Muscle of leg (tissue), 3 donors: ENCODE measurements at regions not wholly inside any gene's neighbourhood (a gene's known extent, or its start where the extent isn't known, plus 50 kb on each side); places are given as distances from the start of the nearest gene placed in this dataset.
A peak's percentile ranks its signal among the peaks of the same experiment; 100 is the strongest.
"Not testable (repeated sequence)": the region's sequence is repeated elsewhere in the genome, so short reads cannot be mapped to it uniquely, and the experiment has no call there.

ENCODE experiments used
- DNase-seq: peaks from one replicate; pipeline ENCODE4 v3.0.0; 2013
- H3K27ac ChIP-seq: one replicate; pipeline ENCODE4 v1.5.1; 2013; ENCODE audit warnings: mild to moderate bottlenecking, low read length, control low read depth
- H3K27me3 ChIP-seq: one replicate; pipeline ENCODE4 v1.6.1; 2013; ENCODE audit warnings: low read length; ENCODE audit not compliant: control insufficient read depth, insufficient read depth
- H3K36me3 ChIP-seq: one replicate; pipeline ENCODE4 v1.6.1; 2013; ENCODE audit warnings: low read length; ENCODE audit not compliant: control insufficient read depth, insufficient read depth
- H3K4me1 ChIP-seq: one replicate; pipeline ENCODE4 v1.6.1; 2013; ENCODE audit warnings: low read length; ENCODE audit not compliant: control insufficient read depth, insufficient read depth
- H3K4me3 ChIP-seq: one replicate; pipeline ENCODE4 v1.5.1; 2013; ENCODE audit warnings: low read length, control low read depth
- H3K9me3 ChIP-seq: replicated peaks from 2 replicates; pipeline ENCODE4 v1.6.1; 2013; ENCODE audit warnings: low read depth, low read length; ENCODE audit not compliant: control insufficient read depth
- WGBS: methylation state at CpG from one replicate; pipeline ENCODE4 v1.1.5; 2013; ENCODE audit warnings: missing lambda C conversion rate; ENCODE audit not compliant: insufficient coverage; 5-methylcytosine and 5-hydroxymethylcytosine counted together

DNA sequence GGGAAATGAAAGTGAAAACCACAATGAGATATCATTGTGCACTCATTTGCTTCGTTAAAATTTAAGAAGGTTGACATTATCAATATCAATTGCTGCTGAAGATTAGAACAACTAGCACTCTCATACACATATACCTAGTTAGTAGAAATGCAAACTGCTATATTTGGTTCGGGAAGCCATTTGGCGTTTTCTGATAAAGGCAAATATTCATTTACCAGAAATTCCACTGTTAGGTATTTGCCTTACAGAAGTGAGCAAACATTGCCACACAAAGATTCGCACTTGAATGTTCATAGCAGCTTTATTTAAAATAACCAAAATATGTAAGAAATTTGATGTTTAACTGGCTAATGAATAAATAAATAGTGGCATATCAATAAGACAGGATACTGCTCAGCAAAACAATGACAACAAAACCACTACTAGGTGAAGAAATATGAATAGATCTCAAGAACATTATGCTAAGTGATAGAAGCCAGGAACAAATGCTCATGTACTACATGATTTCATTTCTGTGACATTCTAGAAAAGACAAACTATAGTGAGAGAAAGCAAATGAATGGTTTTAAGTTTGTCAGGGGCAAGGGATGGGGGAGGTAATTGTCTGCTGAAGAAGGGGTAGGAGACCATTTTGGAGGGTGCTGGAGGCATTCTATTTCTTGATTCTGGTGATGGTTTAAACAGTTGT is 387.8 kb downstream of the PTH2R start:
- WGBS = no CpG with 5 or more reads among the region's 4 CpGs
- no peaks in the 10 kb centered on the region for H3K4me1 ChIP-seq
- no peaks in the 10 kb centered on the region for H3K36me3 ChIP-seq
- H3K27ac ChIP-seq = no peak overlapping the region
- no peaks in the 10 kb centered on the region for H3K27me3 ChIP-seq
- no peak overlapping the region for H3K4me3 ChIP-seq
- no peak for DNase-seq
- no peaks in the 10 kb centered on the region for H3K9me3 ChIP-seq

DNA sequence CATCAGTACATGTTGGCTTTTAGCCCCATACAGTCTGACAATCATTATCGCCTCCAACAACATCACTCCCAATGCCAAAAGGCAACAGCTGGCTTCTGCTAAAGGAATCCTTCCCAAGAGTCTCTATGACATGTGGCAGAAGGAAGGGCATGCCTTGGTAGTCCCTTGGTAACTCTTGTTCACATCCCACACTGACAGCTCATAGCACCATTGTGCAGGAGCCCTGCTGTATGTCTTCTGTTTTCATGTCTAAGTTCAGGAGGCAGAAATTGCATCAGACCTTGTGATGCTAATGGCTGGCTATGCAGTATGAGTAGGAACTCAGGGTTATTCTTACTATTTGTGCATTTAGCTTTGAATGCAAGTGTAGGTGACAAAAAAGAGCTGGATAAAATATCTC is 392.1 kb downstream of the PTH2R start:
- DNase-seq = no peak
- Histone ChIP-seq H3K4me1 (no peaks in the 10 kb centered on the region), H3K27ac (no peak overlapping the region), H3K9me3 (no peaks in the 10 kb centered on the region), H3K27me3 (no peaks in the 10 kb centered on the region), H3K36me3 (no peaks in the 10 kb centered on the region), H3K4me3 (no peak overlapping the region)
- no CpG with 5 or more reads among the region's 1 CpG for WGBS

DNA sequence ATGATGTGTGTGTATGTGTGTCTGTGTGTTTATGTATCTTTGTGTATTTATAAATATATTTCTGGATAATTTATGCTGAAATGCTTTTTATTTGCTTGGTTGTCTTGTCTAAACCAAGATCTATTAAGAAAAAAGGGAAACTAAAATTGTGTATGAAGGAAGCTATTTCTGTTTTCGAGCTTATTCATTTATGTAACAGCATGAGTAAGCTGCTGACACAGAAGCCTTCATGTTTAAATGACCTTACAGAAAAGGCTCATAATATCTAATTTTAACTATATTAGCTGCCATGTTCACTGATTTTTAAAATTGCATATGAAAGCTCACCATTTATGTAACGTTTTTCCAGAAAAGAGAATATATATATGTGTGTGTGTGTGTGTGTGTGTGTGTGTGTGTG is 392.8 kb downstream of the PTH2R start:
- Histone ChIP-seq H3K4me3 (no peak overlapping the region), H3K27ac (no peak overlapping the region), H3K9me3 (no peaks in the 10 kb centered on the region), H3K4me1 (no peaks in the 10 kb centered on the region), H3K27me3 (no peaks in the 10 kb centered on the region), H3K36me3 (no peaks in the 10 kb centered on the region)
- WGBS = no CpG with 5 or more reads among the region's 2 CpGs
- no peak for DNase-seq

DNA sequence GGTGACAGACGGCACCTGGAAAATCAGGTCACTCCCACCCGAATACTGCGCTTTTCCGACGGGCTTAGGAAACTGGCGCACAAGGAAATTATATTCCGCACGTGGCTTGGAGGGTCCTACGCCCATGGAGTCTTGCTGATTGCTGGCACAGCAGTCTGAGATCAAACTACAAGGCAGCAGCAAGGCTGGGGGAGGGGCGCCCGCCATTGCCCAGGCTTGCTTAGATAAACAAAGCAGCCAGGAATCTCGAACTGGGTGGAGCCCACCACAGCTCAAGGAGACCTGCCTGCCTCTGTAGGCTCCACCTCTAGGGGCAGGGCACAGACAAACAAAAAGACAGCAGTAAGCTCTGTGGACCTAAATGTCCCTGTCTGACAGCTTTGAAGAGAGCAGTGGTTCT is 394.3 kb downstream of the PTH2R start:
- H3K27ac ChIP-seq, H3K4me1 ChIP-seq, H3K36me3 ChIP-seq, DNase-seq, H3K27me3 ChIP-seq, H3K9me3 ChIP-seq, H3K4me3 ChIP-seq: not testable (repeated sequence)
- 89% methylated on average over 12 of the region's 12 CpGs for WGBS

DNA sequence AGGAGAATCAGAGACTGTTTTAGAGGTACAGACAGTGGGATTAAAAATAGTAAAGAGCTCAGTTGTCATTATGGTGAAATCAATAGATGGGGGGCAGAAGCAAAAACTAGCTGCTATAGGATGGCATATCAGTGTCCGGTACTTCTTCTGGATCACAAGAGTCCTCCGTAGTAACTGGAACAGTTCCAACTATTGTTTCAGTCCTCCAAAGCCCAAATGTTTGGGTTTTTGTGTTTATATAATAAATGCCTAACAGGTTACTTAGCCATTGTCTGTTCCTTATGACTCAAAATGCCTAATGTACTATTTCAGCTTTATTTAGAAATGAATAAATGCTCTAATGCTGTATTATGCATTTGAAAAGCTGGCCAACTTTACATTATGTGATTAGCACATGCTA is 401.2 kb downstream of the PTH2R start:
- H3K27me3 ChIP-seq = no peaks in the 10 kb centered on the region
- H3K4me1 ChIP-seq = no peaks in the 10 kb centered on the region
- no CpG with 5 or more reads among the region's 2 CpGs for WGBS
- H3K36me3 ChIP-seq = no peaks in the 10 kb centered on the region
- no peak for DNase-seq
- no peak overlapping the region for H3K27ac ChIP-seq
- no peaks in the 10 kb centered on the region for H3K9me3 ChIP-seq
- no peak overlapping the region for H3K4me3 ChIP-seq

DNA sequence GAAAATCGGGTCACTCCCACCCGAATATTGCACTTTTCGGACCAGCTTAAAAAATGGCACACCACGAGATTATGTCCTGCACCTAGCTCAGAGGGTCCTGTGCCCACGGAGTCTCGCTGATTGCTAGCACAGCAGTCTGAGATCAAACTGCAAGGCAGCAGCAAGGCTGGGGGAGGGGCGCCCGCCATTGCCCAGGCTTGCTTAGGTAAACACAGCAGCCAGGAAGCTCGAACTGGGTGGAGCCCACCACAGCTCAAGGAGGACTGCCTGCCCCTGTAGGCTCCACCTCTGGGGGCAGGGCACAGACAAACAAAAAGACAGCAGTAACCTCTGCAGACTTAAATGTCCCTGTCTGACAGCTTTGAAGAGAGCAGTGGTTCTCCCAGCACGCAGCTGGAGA is 405.3 kb downstream of the PTH2R start:
- not testable (repeated sequence) for H3K9me3 ChIP-seq, DNase-seq
- WGBS = 80% methylated on average over 6 of the region's 10 CpGs

DNA sequence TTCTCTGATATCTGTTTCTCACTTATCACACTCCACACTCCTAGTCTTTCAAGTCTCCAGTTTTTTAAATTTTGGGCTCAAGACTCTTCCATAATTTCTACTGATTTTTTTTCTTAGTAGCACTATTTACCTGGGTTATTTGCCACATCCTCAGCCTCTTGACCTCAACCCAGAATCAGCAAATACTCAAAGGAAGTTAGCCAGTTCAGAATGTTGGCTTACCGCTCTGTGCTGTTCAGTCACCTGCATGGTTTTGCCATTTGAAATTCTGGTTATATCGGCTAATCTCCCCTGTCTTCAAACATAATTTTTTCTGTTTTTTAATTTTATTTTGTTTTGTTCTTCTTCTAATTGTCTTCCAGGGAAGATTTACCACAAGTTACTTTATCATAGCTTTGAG is 412.6 kb downstream of the PTH2R start:
- no peak overlapping the region for H3K4me3 ChIP-seq
- no peaks in the 10 kb centered on the region for H3K36me3 ChIP-seq
- H3K27me3 ChIP-seq = no peaks in the 10 kb centered on the region
- WGBS = 100% methylated on average over 1 of the region's 2 CpGs
- H3K27ac ChIP-seq = no peak overlapping the region
- no peaks in the 10 kb centered on the region for H3K9me3 ChIP-seq
- no peaks in the 10 kb centered on the region for H3K4me1 ChIP-seq
- DNase-seq = no peak

More for the DNA sequence above, 405.3 kb downstream of the PTH2R start:
- not testable (repeated sequence) for H3K36me3 ChIP-seq, H3K4me1 ChIP-seq, H3K27ac ChIP-seq, H3K27me3 ChIP-seq, H3K4me3 ChIP-seq

DNA sequence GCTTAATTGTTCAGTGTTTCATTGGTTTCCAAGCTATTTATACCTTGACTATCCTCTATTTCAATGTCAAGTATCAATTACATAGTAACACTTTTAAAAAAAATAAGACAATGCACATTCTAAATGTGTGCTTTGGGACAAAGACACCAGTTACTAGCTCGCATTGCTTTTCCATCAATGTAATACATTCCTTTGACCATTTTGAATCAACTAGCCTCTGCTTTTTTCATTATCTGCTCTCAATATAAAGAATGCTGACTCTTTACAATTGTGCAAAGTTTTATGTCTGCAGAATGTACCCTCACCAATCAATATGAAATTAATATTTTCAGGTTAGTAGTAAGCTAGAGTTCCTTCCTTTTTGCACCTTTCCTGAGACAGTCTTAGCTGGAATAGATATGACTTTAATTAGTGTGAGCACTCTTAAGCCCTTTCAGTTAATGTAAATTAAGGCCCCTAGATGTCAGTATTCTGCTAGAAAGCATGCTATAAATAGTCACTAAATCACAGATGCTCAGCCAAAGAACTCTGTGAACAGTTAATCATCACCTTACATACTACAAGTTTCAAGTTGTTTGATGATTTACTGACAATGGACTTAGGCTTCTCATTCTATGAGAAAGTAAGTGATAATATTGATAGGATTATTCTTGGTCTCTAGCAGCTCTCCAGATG is 413.6 kb downstream of the PTH2R start:
- no peaks in the 10 kb centered on the region for H3K36me3 ChIP-seq
- no peak overlapping the region for H3K4me3 ChIP-seq
- H3K9me3 ChIP-seq = no peaks in the 10 kb centered on the region
- no peak overlapping the region for H3K27ac ChIP-seq
- H3K4me1 ChIP-seq = no peaks in the 10 kb centered on the region
- WGBS = 20% methylated on average over 1 of the region's 1 CpG
- DNase-seq = peak; percentile 22
- H3K27me3 ChIP-seq = no peaks in the 10 kb centered on the region

DNA sequence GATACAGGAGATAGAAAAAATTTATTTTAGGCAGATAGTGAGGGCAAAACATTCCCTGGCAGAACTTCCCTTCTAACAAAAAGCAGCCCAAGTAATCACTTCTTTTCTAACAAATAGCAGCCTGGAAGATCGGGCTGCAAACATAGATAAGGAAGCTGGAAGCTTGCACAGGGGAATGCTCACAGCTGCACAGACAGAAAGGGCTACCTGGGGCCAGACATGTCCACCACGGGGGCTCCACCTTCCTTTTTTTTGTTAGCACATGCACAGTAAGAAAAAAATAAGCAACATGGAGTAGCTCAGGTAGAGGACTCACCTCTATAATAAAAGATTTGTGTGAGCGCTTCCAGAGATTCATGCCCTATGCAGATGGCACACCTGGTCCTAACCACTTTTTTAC is 420.5 kb downstream of the PTH2R start:
- 67% methylated on average over 1 of the region's 3 CpGs for WGBS
- no peak overlapping the region for H3K27ac ChIP-seq
- H3K4me1 ChIP-seq = no peaks in the 10 kb centered on the region
- H3K27me3 ChIP-seq = no peaks in the 10 kb centered on the region
- H3K9me3 ChIP-seq = peaks cover 2% of the 10 kb centered on the region
- H3K4me3 ChIP-seq = no peak overlapping the region
- DNase-seq = no peak
- H3K36me3 ChIP-seq = no peaks in the 10 kb centered on the region

DNA sequence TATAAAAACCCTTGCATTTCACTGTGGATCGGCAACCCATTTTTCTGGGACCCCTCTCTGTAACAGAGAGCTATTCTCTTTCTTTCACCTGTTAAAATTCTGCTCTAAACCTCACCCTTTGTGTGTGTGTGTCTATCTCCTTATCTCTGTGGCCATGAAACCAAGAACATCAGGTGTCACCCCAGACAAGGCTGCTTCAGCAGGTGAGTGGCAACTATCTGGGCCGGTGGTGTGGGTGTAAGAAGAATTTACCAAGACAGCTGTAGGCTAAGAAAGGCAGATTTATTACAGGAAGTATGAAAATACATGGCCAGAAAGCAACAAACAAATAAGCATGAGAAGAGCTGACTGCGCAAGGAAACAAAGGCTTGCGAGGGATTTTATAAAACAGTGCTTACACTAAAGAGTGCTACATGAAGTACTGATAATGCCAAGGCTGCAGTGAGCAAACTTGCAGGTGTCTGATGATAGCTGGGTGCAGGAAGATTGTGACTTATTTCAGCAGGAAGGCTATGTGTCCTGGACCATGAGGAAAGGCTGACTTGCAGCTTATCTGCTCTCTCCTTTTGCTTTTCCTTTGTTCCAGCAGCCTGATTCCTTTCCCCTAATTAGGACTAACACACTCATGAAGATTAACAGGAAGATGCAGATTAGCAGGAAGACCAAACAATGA is 421.1 kb downstream of the PTH2R start:
- H3K4me1 ChIP-seq = no peaks in the 10 kb centered on the region
- no peaks in the 10 kb centered on the region for H3K36me3 ChIP-seq
- no peak for DNase-seq
- 50% methylated on average over 3 of the region's 4 CpGs for WGBS
- H3K27me3 ChIP-seq = no peaks in the 10 kb centered on the region
- H3K9me3 ChIP-seq = peaks cover 2% of the 10 kb centered on the region
- H3K27ac ChIP-seq = no peak overlapping the region
- no peak overlapping the region for H3K4me3 ChIP-seq
